ENCODE measurements at regions not wholly inside any gene's neighbourhood (a gene's known extent, or its start where the extent isn't known, plus 50 kb on each side); places are given as distances from the start of the nearest gene placed in this dataset.

DNA sequence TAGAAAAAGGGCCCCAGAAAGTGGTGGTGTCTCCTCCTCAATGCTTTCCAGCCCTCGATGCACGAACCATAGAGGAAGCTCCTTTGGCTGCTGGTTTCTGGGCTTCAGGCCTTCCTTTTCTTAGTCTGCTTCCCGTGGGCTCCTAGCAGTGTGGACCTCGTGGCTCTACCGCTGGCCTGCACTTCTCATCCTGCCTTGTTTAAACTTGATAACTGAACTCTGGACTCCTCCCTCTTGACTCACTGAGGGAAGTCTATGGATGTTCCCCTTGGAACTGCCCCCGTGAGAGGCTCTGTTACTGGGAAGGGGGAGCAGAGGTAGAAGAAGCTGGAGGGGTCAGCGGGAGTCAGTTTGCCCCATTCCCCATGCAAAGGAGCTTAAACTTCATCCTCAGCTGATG lies 75.3 kb upstream of the WDR26 start:
- H3K4me3 Mint-ChIP-seq (ENCODE audit: unreplicated experiment): no peak overlapping the region
- POLR2A ChIA-PET: interaction anchor here (1.7 kb wide), 1 partner anchor 420 kb away, joined by 5 read pairs; no protein-coding TSS in a partner anchor
- H3K4me1 Mint-ChIP-seq (ENCODE audit: insufficient read depth, unreplicated experiment): peaks cover 30% of the 10 kb centered on the region
- H3K9me3 Mint-ChIP-seq (ENCODE audit: unreplicated experiment): no peaks in the 10 kb centered on the region
- H3K36me3 Mint-ChIP-seq (ENCODE audit: insufficient read depth, unreplicated experiment): no peaks in the 10 kb centered on the region
- CTCF ChIA-PET: interaction anchor here (0.6 to 13.7 kb wide), 7 partner anchors 8 to 418 kb away, joined by 3 to 624 read pairs (median 10); no protein-coding TSS in a partner anchor
- TF ChIP-seq CTCF (IDR thresholded peaks at IDR 0.05; ENCODE audit: unreplicated experiment): no peak
- no peak overlapping the region for H3K27ac Mint-ChIP-seq (ENCODE audit: low read depth, unreplicated experiment)
- no peak for DNase-seq (ENCODE audit: unreplicated experiment)
- intact Hi-C loops (cut with micrococcal nuclease): no loop called here
- no peaks in the 10 kb centered on the region for H3K27me3 Mint-ChIP-seq (ENCODE audit: insufficient read depth, unreplicated experiment)
- BruUV-seq (replicated peaks): no TSS peak

DNA sequence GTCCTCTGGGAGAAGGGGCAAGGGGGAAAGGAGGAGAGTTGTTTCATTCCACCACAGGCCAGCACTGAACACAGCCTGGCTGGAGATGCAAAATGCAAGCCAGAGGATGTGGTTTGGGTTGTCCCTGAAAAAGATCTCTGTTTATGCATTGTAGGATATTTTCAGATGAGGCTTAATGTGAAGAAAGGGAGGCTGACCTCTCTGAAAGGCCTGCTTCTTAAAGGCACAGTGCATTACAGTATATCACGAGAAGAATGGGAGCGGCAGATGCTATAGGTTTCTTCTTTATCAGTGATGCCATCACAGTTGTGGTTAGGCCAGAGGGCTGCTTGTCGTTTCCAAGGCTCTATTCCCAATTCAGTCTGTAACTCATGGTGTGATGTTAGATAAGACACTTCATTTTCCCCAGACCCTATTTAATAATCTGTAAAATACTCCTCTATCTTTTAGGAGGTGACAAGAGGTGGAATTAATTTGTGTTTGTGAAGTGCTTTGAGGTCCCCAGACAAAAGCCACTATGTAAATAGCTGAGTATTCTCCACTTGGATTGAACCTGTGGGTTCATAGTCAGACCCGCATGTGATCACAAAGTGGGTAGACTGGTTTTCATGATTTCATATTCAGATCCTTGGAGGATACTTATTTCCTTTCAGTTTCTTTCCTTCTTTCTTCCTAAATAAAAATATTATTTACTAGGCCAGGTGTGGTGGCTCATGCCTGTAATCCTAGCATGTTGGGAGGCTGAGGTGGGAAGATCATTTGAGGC lies 76.5 kb upstream of the WDR26 start:
- Mint-ChIP-seq H3K4me1 (ENCODE audit: insufficient read depth, unreplicated experiment) (peaks cover 21% of the 10 kb centered on the region), H3K4me3 (ENCODE audit: unreplicated experiment) (no peak overlapping the region), H3K27me3 (ENCODE audit: insufficient read depth, unreplicated experiment) (no peaks in the 10 kb centered on the region), H3K9me3 (ENCODE audit: unreplicated experiment) (no peaks in the 10 kb centered on the region), H3K27ac (ENCODE audit: low read depth, unreplicated experiment) (no peak overlapping the region), H3K36me3 (ENCODE audit: insufficient read depth, unreplicated experiment) (no peaks in the 10 kb centered on the region)
- CTCF ChIA-PET: interaction anchor here (1.1 to 13.7 kb wide), 7 partner anchors 33 to 413 kb away, joined by 4 to 624 read pairs (median 103); no protein-coding TSS in a partner anchor
- DNase-seq (ENCODE audit: unreplicated experiment): no peak
- no TSS peak for BruUV-seq (replicated peaks)
- intact Hi-C loops (cut with micrococcal nuclease): no loop called here
- TF ChIP-seq CTCF (IDR thresholded peaks at IDR 0.05; ENCODE audit: unreplicated experiment): no peak
- POLR2A ChIA-PET: interaction anchor here (0.7 to 2.0 kb wide), 4 partner anchors 54 to 411 kb away, joined by 4 to 5 read pairs (median 4); no protein-coding TSS in a partner anchor

GRCh38 chr1:224512600-224513151 lies 78.1 kb upstream of the WDR26 start:
- no peak for DNase-seq (ENCODE audit: unreplicated experiment)

More at GRCh38 chr1:224512600-224513151, 78.1 kb upstream of the WDR26 start:
- POLR2A ChIA-PET: interaction anchor here (0.7 to 2.2 kb wide), 12 partner anchors 8 to 419 kb away, joined by 3 to 10 read pairs (median 4); no protein-coding TSS in a partner anchor
- Mint-ChIP-seq H3K9me3 (ENCODE audit: unreplicated experiment) (no peaks in the 10 kb centered on the region), H3K27ac (ENCODE audit: low read depth, unreplicated experiment) (no peak overlapping the region), H3K4me3 (ENCODE audit: unreplicated experiment) (no peak overlapping the region), H3K27me3 (ENCODE audit: insufficient read depth, unreplicated experiment) (no peaks in the 10 kb centered on the region), H3K36me3 (ENCODE audit: insufficient read depth, unreplicated experiment) (no peaks in the 10 kb centered on the region), H3K4me1 (ENCODE audit: insufficient read depth, unreplicated experiment) (peaks cover 14% of the 10 kb centered on the region)
- intact Hi-C loops (cut with micrococcal nuclease): loop anchor here (1.0 to 2.0 kb wide), 4 partner anchors 52 to 410 kb away; no protein-coding TSS in a partner anchor
- CTCF ChIA-PET: interaction anchor here (0.6 to 13.7 kb wide), 88 partner anchors 9 to 1105 kb away, joined by 3 to 624 read pairs (median 7); partner anchors contain the start of gene DNAH14
- no TSS peak for BruUV-seq (replicated peaks)
- TF ChIP-seq CTCF (IDR thresholded peaks at IDR 0.05; ENCODE audit: unreplicated experiment): no peak

Data from MCF 10A (cell line).